IgD-negative memory B cell (primary cell): ENCODE measurements at regions not wholly inside any gene's neighbourhood (a gene's known extent, or its start where the extent isn't known, plus 50 kb on each side); places are given as distances from the start of the nearest gene placed in this dataset.
"Not testable (repeated sequence)": the region's sequence is repeated elsewhere in the genome, so short reads cannot be mapped to it uniquely, and the experiment has no call there.

Experiments
- H3K27ac Mint-ChIP-seq, 3 donors: one replicate each; pipeline ENCODE4 v1.8.0; 2020 to 2022; ENCODE audit warnings: mild to moderate bottlenecking in 3 of 3, mixed read lengths in 3 of 3, moderate library complexity in 1 of 3
- H3K27me3 Mint-ChIP-seq: one replicate; pipeline ENCODE4 v1.8.0; 2021; ENCODE audit warnings: mixed read lengths
- H3K36me3 Mint-ChIP-seq: one replicate; pipeline ENCODE4 v1.8.0; 2020; ENCODE audit warnings: mild to moderate bottlenecking, mixed read lengths
- H3K4me1 Mint-ChIP-seq, 3 donors: one replicate each; pipeline ENCODE4 v1.8.0; 2020 to 2022; ENCODE audit warnings: mixed read lengths in 3 of 3, mild to moderate bottlenecking in 1 of 3
- H3K4me3 Mint-ChIP-seq, 4 donors: one replicate each; pipeline ENCODE4 v1.8.0; 2020 to 2022; ENCODE audit warnings: mild to moderate bottlenecking in 4 of 4, mixed read lengths in 4 of 4, moderate library complexity in 3 of 4
- H3K9me3 Mint-ChIP-seq, 3 donors: one replicate each; pipeline ENCODE4 v1.8.0; 2020 to 2021; ENCODE audit warnings: mixed read lengths in 3 of 3, mild to moderate bottlenecking in 1 of 3

GRCh38 chr1:239982762-239983161, 108.9 kb upstream of the FMN2 start:
- Mint-ChIP-seq H3K27ac (no peak overlapping the region), H3K27me3 (no peaks in the 10 kb centered on the region), H3K9me3 (peaks cover 14 to 41% (median 19%) of the 10 kb centered on the region in 3 donors), H3K4me1 (no peaks in the 10 kb centered on the region), H3K36me3 (no peaks in the 10 kb centered on the region), H3K4me3 (no peak overlapping the region)

GRCh38 chr1:239985044-239985443, 106.6 kb upstream of the FMN2 start:
- H3K4me1 Mint-ChIP-seq: no peaks in the 10 kb centered on the region
- no peak overlapping the region for H3K4me3 Mint-ChIP-seq
- no peaks in the 10 kb centered on the region for H3K27me3 Mint-ChIP-seq
- H3K27ac Mint-ChIP-seq: no peak overlapping the region
- H3K36me3 Mint-ChIP-seq: no peaks in the 10 kb centered on the region
- peaks cover 10 to 30% (median 11%) of the 10 kb centered on the region in 3 donors for H3K9me3 Mint-ChIP-seq

- Mint-ChIP-seq H3K27ac (no peak overlapping the region), H3K27me3 (peaks cover 3% of the 10 kb centered on the region), H3K4me1 (no peaks in the 10 kb centered on the region), H3K9me3 (peaks cover 8 to 29% (median 17%) of the 10 kb centered on the region in 3 donors), H3K36me3 (no peaks in the 10 kb centered on the region), H3K4me3 (no peak overlapping the region)
These were observed 104.5 kb upstream of the FMN2 start for GRCh38 chr1:239987103-239987745.

GRCh38 chr1:239989990-239990389, 101.7 kb upstream of the FMN2 start:
- no peak overlapping the region for H3K4me3 Mint-ChIP-seq
- no peaks in the 10 kb centered on the region for H3K4me1 Mint-ChIP-seq
- H3K36me3 Mint-ChIP-seq: no peaks in the 10 kb centered on the region
- H3K27ac Mint-ChIP-seq: no peak overlapping the region
- peaks cover 4% of the 10 kb centered on the region for H3K27me3 Mint-ChIP-seq
- H3K9me3 Mint-ChIP-seq: peaks cover 4 to 20% (median 11%) of the 10 kb centered on the region in 3 donors

GRCh38 chr1:239992566-239992965, 99.1 kb upstream of the FMN2 start:
- H3K27ac Mint-ChIP-seq, H3K36me3 Mint-ChIP-seq: not testable (repeated sequence)
- H3K27me3 Mint-ChIP-seq: peaks cover 13% of the 10 kb centered on the region

GRCh38 chr1:239993366-239993765, 98.3 kb upstream of the FMN2 start:
- peaks cover 0 to 13% (median 6%) of the 10 kb centered on the region in 3 donors for H3K9me3 Mint-ChIP-seq
- H3K27ac Mint-ChIP-seq: no peak overlapping the region
- no peaks in the 10 kb centered on the region for H3K36me3 Mint-ChIP-seq
- peaks cover 15% of the 10 kb centered on the region for H3K27me3 Mint-ChIP-seq
- no peak overlapping the region for H3K4me3 Mint-ChIP-seq
- H3K4me1 Mint-ChIP-seq: no peaks in the 10 kb centered on the region

More at GRCh38 chr1:239992566-239992965, 99.1 kb upstream of the FMN2 start:
- not testable (repeated sequence) for H3K4me1 Mint-ChIP-seq, H3K4me3 Mint-ChIP-seq
- peaks cover 0 to 10% (median 6%) of the 10 kb centered on the region in 3 donors for H3K9me3 Mint-ChIP-seq

- Mint-ChIP-seq H3K9me3 (peaks cover 0 to 8% (median 6%) of the 10 kb centered on the region in 3 donors), H3K36me3 (peaks cover 2% of the 10 kb centered on the region), H3K27me3 (peaks cover 17% of the 10 kb centered on the region)
These were observed 96.4 kb upstream of the FMN2 start for GRCh38 chr1:239995281-239995680.

GRCh38 chr1:239997160-239997514, 94.5 kb upstream of the FMN2 start:
- no peak overlapping the region for H3K4me3 Mint-ChIP-seq
- H3K9me3 Mint-ChIP-seq: peaks cover 0 to 7% (median 0%) of the 10 kb centered on the region in 3 donors
- H3K36me3 Mint-ChIP-seq: peaks cover 2% of the 10 kb centered on the region
- no peaks in the 10 kb centered on the region for H3K4me1 Mint-ChIP-seq
- peaks cover 15% of the 10 kb centered on the region for H3K27me3 Mint-ChIP-seq
- no peak overlapping the region for H3K27ac Mint-ChIP-seq

More at GRCh38 chr1:239995281-239995680, 96.4 kb upstream of the FMN2 start:
- Mint-ChIP-seq H3K27ac (no peak overlapping the region), H3K4me1 (no peaks in the 10 kb centered on the region), H3K4me3 (no peak overlapping the region)

- Mint-ChIP-seq H3K36me3 (peaks cover 2% of the 10 kb centered on the region), H3K4me3 (no peak overlapping the region), H3K27me3 (peaks cover 15% of the 10 kb centered on the region), H3K9me3 (peaks cover 0 to 7% (median 0%) of the 10 kb centered on the region in 3 donors), H3K4me1 (no peaks in the 10 kb centered on the region), H3K27ac (no peak overlapping the region)
These were observed 94.0 kb upstream of the FMN2 start for GRCh38 chr1:239997515-239998311.

GRCh38 chr1:239998312-239998649, 93.4 kb upstream of the FMN2 start:
- Mint-ChIP-seq H3K36me3 (peaks cover 2% of the 10 kb centered on the region), H3K9me3 (peaks cover 0 to 7% (median 0%) of the 10 kb centered on the region in 3 donors), H3K27me3 (peaks cover 15% of the 10 kb centered on the region), H3K4me1 (no peaks in the 10 kb centered on the region), H3K4me3 (no peak overlapping the region), H3K27ac (no peak overlapping the region)

- Mint-ChIP-seq H3K9me3 (peaks cover 0 to 7% (median 0%) of the 10 kb centered on the region in 3 donors), H3K4me3 (no peak overlapping the region), H3K4me1 (no peaks in the 10 kb centered on the region), H3K36me3 (peaks cover 2% of the 10 kb centered on the region), H3K27ac (no peak overlapping the region), H3K27me3 (peaks cover 15% of the 10 kb centered on the region)
These were observed 92.5 kb upstream of the FMN2 start for GRCh38 chr1:239999170-239999569.

- Mint-ChIP-seq H3K36me3 (peaks cover 2% of the 10 kb centered on the region), H3K27me3 (peaks cover 13% of the 10 kb centered on the region), H3K27ac (no peak overlapping the region), H3K4me3 (no peak overlapping the region), H3K4me1 (no peaks in the 10 kb centered on the region), H3K9me3 (peaks cover 0 to 7% (median 1%) of the 10 kb centered on the region in 3 donors)
These were observed 91.0 kb upstream of the FMN2 start for GRCh38 chr1:240000634-240001033.

- H3K4me1 Mint-ChIP-seq: no peaks in the 10 kb centered on the region
- H3K9me3 Mint-ChIP-seq: peaks cover 0 to 7% (median 2%) of the 10 kb centered on the region in 3 donors
- H3K36me3 Mint-ChIP-seq: peaks cover 2% of the 10 kb centered on the region
- peaks cover 13% of the 10 kb centered on the region for H3K27me3 Mint-ChIP-seq
- H3K27ac Mint-ChIP-seq: no peak overlapping the region
- H3K4me3 Mint-ChIP-seq: no peak overlapping the region
These were observed 90.4 kb upstream of the FMN2 start for GRCh38 chr1:240001177-240001740.

- Mint-ChIP-seq H3K27me3 (peaks cover 2% of the 10 kb centered on the region), H3K9me3 (peaks cover 0 to 4% (median 2%) of the 10 kb centered on the region in 3 donors), H3K4me3 (no peak overlapping the region), H3K4me1 (no peaks in the 10 kb centered on the region), H3K36me3 (peaks cover 2% of the 10 kb centered on the region), H3K27ac (no peak overlapping the region)
These were observed 87.5 kb upstream of the FMN2 start for GRCh38 chr1:240004086-240004749.

- H3K36me3 Mint-ChIP-seq: no peaks in the 10 kb centered on the region
- H3K27me3 Mint-ChIP-seq: no peaks in the 10 kb centered on the region
These were observed 85.6 kb upstream of the FMN2 start for GRCh38 chr1:240005997-240006650.

More at GRCh38 chr1:240005997-240006650, 85.6 kb upstream of the FMN2 start:
- H3K4me3 Mint-ChIP-seq: no peak overlapping the region
- H3K27ac Mint-ChIP-seq: no peak overlapping the region
- H3K4me1 Mint-ChIP-seq: no peaks in the 10 kb centered on the region
- peaks cover 0 to 15% (median 10%) of the 10 kb centered on the region in 3 donors for H3K9me3 Mint-ChIP-seq
